HG03558 (cell line): ENCODE measurements at regions not wholly inside any gene's neighbourhood (a gene's known extent, or its start where the extent isn't known, plus 50 kb on each side); places are given as distances from the start of the nearest gene placed in this dataset.

ENCODE experiments used
- ATAC-seq: cut with Tn5 transposase; IDR thresholded peaks from one replicate; pipeline ENCODE4 v1.9.1; 2021; ENCODE audit warnings: moderate number of reproducible peaks; ENCODE audit not compliant: unreplicated experiment; ENCODE audit errors: extremely low read depth

DNA sequence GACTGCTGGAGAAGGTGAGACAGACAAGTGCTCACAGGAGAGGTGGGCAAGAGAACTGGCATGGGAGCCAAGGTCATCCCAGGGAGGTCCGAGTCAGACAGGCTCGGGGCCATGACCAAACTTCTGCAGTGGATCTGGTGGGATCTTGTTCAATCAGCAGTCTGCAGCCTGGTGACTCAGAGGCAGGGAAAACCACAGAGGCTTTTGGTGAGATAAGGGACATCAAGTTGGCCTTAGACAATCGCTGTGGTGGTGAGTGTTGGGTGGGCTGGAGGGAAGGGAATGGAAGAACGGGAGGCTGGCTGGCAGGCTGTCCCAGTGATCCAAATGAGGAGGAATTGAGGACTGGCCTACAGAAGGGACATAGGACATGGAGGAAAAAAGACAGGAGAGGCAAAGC is 123.8 kb downstream of the TMEM174 start:
- ATAC-seq = no peak

DNA sequence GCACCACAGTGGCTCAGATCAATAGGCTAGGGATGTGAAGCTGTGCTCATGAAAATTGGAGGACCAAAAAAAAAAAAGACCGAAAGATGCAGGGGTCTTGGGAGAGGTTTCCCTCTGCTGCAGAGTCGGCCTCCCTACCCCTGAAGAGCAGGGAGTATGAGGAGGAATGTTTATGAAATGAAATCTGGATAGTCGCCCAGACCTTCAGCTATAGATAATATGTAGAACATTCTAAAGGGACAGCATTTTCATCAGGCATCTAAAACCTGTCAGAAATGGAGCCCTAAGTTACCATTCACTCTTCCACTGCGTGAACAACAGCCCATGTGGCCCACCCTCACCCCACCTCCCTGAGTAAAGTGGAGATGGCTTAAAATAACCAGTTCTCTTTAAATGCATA is 122.9 kb downstream of the TMEM174 start:
- no peak for ATAC-seq

GRCh38 chr5:73295447-73295846 is 122.5 kb downstream of the TMEM174 start:
- ATAC-seq = no peak

DNA sequence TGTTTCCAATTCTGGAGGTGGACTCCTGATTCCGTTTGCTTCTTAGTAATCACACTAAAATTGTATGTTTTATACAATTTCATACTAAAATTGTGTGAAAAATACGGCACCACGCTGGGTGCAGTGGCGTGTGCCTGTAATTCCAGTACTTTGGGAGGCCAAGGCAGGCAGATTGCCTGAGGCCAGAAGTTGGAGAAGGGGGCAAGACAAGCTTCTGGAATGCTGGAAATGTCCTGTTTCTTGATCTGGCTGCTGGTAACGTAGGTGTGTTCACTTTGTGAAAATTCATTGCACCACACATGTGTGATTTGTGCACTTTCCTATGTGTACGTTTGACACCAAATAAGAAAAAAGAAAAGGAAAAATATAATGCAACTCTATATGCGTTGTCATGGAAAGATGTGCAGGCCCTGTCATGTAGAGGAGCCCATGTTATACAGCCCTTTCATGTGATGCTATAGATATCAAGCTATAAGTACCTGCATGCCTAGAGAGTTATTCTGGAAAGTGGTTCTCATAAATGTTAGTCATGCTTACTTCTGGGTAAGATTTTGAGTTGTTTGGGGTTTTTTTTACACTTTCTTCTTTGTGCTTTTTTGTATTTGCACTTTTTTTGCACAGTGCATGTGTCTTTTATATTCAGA is 119.9 kb downstream of the TMEM174 start:
- no peak for ATAC-seq

- no peak for ATAC-seq
Measured at GRCh38 chr5:73291873-73292272, 118.9 kb downstream of the TMEM174 start.

DNA sequence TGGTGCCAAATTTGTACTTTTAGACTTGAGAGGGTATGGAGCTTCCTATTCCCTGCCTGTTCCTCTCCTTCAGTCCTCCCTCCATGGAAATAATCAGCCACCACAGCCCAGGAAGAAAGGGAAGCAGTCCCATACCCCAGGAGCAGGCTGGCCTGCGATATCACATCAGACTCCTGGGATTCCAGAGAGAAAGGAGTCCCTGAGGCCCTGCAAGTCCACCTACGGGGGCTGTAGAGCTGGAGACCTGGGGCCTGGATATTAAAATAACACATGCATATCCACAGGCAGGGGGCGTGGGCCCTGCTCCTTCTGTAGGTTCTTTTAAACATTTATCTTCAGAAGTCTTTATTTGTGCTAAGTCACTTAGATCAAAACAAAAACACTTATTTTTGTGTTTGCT is 117.2 kb downstream of the TMEM174 start:
- no peak for ATAC-seq

DNA sequence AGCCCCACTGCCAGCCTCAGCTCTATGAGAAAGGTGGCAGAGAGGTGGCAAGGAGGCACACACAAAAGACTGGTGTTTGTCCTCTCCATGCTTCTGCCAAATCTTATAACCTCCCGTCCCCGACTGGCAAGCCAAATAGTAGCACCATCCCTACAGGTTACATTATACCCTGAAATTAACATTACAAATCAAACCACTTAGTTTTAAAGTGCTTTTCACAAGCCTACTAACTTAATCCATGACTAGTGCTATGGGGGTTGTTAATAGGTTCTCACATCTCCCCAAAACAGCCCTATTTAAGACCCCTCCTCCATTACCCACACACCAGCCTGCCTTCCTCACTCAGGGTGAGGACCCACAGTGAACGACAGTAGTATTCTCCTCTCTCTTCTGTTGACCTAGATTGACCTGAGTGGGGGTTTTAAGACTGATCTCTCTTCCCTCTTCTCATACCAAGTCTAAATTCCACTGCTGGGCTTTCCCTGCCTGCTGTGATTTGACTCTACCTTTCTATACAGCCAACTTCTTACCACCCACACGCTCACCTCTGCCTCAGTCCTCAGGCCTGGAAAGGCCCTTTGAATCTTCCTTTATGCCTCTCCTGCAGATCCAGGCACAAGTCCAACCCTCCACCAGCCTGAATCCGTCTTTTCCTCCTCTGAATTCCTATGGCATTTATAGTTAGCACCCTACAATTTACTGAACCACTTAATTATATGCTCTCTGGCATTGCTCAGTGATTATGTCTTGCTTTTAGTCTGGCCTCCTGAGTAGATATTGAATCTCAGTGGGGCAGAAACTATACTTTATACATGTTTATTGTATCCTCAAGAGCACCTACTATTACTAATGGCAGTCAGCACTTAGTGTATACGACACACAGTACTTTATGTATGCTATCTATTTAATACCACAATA is 116.1 kb downstream of the TMEM174 start:
- ATAC-seq = no peak

DNA sequence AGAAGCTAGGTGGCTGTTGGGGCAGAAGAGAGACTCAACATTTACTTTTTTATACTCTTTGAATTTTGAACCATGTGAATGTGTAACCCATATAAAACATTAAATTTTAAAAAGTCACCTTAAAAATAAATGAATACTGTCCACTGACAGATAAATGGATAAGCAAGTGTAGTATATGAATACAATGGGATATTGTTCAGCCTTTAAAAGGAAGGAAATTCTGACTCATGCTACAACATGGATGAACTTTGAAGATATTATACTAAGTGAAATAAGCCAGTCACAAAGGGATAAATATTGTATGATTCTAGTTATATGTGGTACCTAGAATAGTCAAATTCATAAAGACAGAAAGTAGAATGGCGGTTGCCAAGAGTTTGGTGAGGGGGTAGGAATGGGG is 113.9 kb downstream of the TMEM174 start:
- no peak for ATAC-seq

- no peak for ATAC-seq
Measured at GRCh38 chr5:73284985-73285384, 112.0 kb downstream of the TMEM174 start.

- ATAC-seq = no peak
Measured at GRCh38 chr5:73284220-73284795, 111.3 kb downstream of the TMEM174 start.

DNA sequence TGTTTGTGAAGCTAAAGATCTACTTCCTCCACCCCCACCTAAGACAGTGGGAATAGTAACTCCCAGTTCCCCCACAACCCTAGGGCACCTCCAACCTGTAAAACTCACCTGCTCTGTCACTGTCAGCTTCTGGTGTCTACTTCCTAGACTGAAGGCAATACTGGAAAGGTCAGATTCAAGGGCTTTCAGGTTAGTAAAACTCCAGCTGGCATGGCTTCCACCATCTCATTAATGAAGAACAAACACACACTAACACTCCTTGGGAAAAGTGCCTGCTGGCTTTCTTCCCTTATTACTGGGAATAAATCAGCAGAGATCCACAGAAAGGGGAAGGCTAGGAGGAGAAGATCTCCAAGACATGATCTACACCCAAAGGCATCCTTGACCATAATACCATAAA is 109.9 kb downstream of the TMEM174 start:
- ATAC-seq = no peak

GRCh38 chr5:73282383-73282782 is 109.4 kb downstream of the TMEM174 start:
- no peak for ATAC-seq

- ATAC-seq = no peak
Measured at GRCh38 chr5:73280821-73281746, 108.1 kb downstream of the TMEM174 start.

DNA sequence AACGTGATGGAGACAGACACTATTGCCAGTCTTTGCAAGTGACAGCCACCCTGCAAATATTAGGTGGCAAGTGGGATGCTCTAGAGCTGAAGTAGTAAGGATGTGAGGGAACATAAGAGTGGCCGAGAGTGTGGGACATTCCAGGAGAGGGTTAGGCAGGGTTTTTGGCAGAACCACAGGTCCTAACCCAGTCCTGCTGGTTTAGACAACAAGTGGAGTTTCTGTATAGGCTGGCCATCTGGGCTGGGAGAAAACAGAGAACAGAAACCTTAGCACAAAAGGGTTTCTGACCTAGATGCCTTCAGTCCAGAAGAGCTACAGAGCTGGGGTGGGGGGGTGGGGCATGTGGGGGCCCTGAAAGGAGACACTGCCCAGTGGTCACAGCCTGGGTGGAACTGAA is 107.4 kb downstream of the TMEM174 start:
- ATAC-seq = no peak

DNA sequence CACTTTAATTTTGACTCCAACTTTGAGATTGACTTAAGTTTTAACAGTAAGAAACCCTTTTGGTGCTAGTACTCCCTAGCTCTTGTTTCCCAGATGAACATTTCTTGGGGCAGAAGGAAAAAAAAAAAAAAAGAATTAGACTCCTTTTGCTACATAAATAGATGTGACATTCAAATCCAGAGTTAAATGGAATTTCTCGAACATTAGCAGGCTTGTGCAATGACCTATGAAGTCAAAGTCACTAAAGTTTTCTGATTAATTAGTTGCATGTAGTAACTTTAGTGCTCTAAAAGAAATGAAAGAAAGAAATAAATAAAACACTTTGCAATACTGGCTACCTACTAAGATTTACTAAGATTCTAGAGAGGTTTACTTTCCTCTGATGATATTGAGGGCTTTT is 106.8 kb downstream of the TMEM174 start:
- no peak for ATAC-seq

DNA sequence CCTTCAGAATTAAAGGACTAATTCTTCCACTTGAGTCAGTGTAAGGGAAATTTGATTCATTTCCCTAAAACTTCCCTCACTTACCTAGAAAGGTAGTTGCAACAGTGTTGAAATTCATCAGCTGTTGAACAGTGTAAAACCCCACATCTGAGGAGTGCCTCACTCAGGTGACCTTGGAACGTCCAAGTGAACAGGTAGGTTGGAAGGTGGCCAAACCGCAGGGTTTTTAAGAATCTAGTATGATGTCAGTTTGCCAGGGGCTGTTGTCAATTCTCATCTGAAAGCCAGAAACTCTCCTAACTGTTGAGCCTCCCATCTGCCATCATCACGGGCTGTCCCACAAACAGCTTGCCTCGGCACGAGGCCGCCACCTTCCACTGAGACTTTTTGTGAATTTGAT is 105.7 kb downstream of the TMEM174 start:
- no peak for ATAC-seq

DNA sequence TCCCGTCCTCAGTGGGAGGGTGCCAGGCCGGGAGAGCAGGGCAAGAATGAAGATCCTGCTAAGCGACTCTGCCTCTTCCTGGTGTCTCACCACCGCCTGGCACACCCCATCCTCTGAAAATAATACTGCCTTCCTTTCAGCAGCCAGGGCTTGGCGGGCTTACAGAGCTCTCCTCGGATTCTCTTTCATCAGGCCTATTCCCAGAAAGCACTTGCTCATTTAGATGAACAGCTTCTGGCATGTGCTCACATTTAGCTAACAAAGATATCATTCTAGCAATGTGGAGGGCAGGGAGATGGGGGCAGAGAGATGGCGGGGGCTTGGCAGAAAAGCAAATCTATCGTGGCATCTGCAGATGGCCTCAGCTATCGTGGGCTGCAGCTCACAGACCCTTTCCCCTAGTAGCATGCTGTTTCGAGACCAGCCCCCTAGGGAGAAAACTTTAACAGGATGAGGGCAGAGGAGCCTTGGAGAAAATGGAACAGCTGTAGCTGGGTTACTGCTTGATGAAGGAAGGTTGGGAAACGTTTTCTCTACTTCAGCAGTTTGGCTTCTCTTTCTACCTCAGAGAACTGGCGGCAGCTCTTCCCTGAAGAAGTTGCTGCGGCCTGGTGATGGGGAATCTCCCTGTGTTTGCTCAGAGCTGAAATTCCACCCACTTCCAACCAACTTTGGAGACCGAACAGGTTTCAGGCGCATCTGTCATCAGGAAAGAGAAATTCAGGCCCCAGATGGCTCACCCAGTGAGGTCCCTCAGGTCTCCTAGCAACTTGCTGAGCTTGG is 102.1 kb downstream of the TMEM174 start:
- no peak for ATAC-seq

DNA sequence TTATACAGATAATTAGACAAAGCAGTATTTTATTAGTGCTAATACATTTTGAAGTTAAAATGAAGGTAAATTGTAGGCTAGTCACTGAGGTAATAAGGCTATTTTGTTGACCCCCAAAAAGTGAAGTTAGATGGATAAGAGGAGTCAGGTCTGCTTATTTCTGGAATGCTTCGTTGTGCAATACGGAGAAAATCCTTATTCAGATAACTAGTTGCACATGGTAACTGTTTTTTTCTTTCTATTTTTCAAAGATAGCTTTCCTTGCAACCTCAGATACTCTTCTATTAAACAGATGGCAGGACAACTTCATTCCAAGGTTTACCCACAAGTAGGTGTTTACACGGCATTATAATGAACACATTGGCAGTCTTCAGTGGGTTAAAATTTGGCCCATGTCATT is 101.1 kb downstream of the TMEM174 start:
- ATAC-seq = no peak

DNA sequence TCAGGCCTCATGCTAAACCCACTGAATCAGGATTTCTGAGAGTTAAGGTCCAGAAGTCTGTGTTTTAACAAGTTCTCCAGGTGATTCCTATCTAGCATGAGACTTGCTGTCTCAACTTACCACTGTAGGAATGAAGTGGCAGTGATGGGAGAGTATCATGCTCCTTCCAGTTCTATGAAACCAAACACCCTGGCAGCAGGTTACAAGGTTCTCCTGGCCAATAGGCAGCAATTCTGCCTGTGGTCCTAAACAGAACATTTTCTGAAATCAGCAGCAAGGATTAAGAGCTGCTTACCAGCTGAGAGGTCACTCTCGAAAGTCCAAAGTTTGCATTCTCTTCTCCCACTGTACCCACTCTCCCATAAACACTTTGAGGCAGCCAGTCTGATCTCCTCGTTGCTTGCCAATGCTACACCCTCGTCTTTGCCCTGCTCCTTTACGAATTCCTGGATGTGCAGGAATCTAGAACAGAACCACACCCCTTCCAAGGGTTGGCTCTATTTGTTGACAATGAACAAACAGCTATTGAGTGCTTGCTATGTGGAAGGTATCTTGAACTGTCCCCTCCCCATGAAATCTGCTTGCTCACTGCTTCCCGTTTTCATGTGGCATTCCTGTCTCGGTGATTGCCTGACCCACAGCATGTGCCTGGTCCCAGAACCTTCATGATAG is 100.5 kb downstream of the TMEM174 start:
- no peak for ATAC-seq
